RWPE1 (cell line): ENCODE measurements at regions not wholly inside any gene's neighbourhood (a gene's known extent, or its start where the extent isn't known, plus 50 kb on each side); places are given as distances from the start of the nearest gene placed in this dataset.
"Not testable (repeated sequence)": the region's sequence is repeated elsewhere in the genome, so short reads cannot be mapped to it uniquely, and the experiment has no call there.

Source experiments
- CTCF ChIA-PET: fragments of 350-600 bp; sonication (Branson Sonifier 250); formaldehyde crosslinking; extraction: SDS; loops from one replicate; lab custom pipeline; 2021; lab: Yijun Ruan, JAX
- POLR2A ChIA-PET: fragments of 400-600 bp; formaldehyde crosslinking; extraction: SDS; loops from one replicate; lab custom pipeline; 2020; ENCODE audit warnings: antibody characterized with exemption; ENCODE audit not compliant: low non-redundant PET; lab: Yijun Ruan, JAX
- DNase-seq: peaks from one replicate; pipeline ENCODE4 v3.0.0; 2012; ENCODE audit warnings: low spot score
- H3K27ac ChIP-seq: fragments of 450-650 bp; 2 replicates; pipeline ENCODE4 v1.5.1; 2017
- CTCF ChIP-seq: fragments of 450-650 bp; conservative IDR thresholded peaks from 2 replicates; pipeline ENCODE4 v1.5.1; 2017; ENCODE audit warnings: low read depth, mild to moderate bottlenecking

GRCh38 chr4:116632269-116632668 is 453.1 kb downstream of the TRAM1L1 start:
- ChIA-PET CTCF (no interaction called here), POLR2A (no interaction called here)
- no peak overlapping the region for H3K27ac ChIP-seq
- DNase-seq = no peak
- TF ChIP-seq CTCF = no peak

GRCh38 chr4:116628598-116628997 is 456.8 kb downstream of the TRAM1L1 start:
- TF ChIP-seq CTCF = no peak
- H3K27ac ChIP-seq = no peak overlapping the region
- ChIA-PET POLR2A (no interaction called here), CTCF (no interaction called here)
- no peak for DNase-seq

- H3K27ac ChIP-seq = no peak overlapping the region
- no peak for TF ChIP-seq CTCF
- ChIA-PET CTCF (no interaction called here), POLR2A (no interaction called here)
- DNase-seq = no peak
Measured at GRCh38 chr4:116627545-116627944, 457.8 kb downstream of the TRAM1L1 start.

GRCh38 chr4:116619508-116619907 is 465.9 kb downstream of the TRAM1L1 start:
- POLR2A ChIA-PET, H3K27ac ChIP-seq, DNase-seq, CTCF ChIA-PET: not testable (repeated sequence)

GRCh38 chr4:116618638-116619037 is 466.7 kb downstream of the TRAM1L1 start:
- H3K27ac ChIP-seq = no peak overlapping the region
- CTCF ChIA-PET = no interaction called here
- no peak for DNase-seq
- POLR2A ChIA-PET = no interaction called here
- no peak for TF ChIP-seq CTCF

GRCh38 chr4:116603096-116603495 is 482.3 kb downstream of the TRAM1L1 start:
- DNase-seq = no peak
- CTCF ChIA-PET = interaction anchor here (0.6 kb wide), 1 partner anchor 1383 kb away, joined by 3 read pairs; no protein-coding TSS in a partner anchor
- POLR2A ChIA-PET = no interaction called here
- TF ChIP-seq CTCF = no peak
- no peak overlapping the region for H3K27ac ChIP-seq

- no peak overlapping the region for H3K27ac ChIP-seq
- no peak for DNase-seq
- ChIA-PET CTCF (interaction anchor here (0.9 kb wide), 1 partner anchor 242 kb away, joined by 3 read pairs; no protein-coding TSS in a partner anchor), POLR2A (no interaction called here)
- no peak for TF ChIP-seq CTCF
Measured at GRCh38 chr4:116599859-116600258, 485.5 kb downstream of the TRAM1L1 start.
